A673 (cell line): ENCODE measurements at regions not wholly inside any gene's neighbourhood (a gene's known extent, or its start where the extent isn't known, plus 50 kb on each side); places are given as distances from the start of the nearest gene placed in this dataset.

Experiments
- BruUV-seq: library from RNA; stranded (reverse); fragments of 400-500 nt; replicated peaks from 2 replicates; lab custom pipeline; 2021; lab: Mats Ljungman, UMichigan
- CTCF ChIA-PET: fragments of 300-600 bp; sonication (Branson Sonifier 250); formaldehyde crosslinking; loops from one replicate; lab custom pipeline; 2022; ENCODE audit warnings: antibody characterized with exemption; lab: Charles Lee
- POLR2A ChIA-PET: fragments of 300-600 bp; sonication (Branson Sonifier 250); formaldehyde crosslinking; loops from one replicate; lab custom pipeline; 2022; ENCODE audit warnings: antibody characterized with exemption; ENCODE audit not compliant: low non-redundant PET; lab: Charles Lee
- DNase-seq: peaks from one replicate; pipeline ENCODE4 v3.0.0-alpha.2; 2015; ENCODE audit warnings: low spot score
- H3K27ac ChIP-seq: fragments of 200-600 bp; sonication (generic); 2 replicates; pipeline ENCODE4 v1.5.1; 2016; ENCODE audit warnings: mixed run types, low read depth, mild to moderate bottlenecking, mixed read lengths, antibody characterized with exemption, low read length; ENCODE audit not compliant: poor library complexity, severe bottlenecking
- H3K27me3 ChIP-seq: fragments of 200-600 bp; sonication (generic); replicated peaks from 2 replicates; pipeline ENCODE4 v1.6.1; 2017; ENCODE audit warnings: mixed run types, low read depth, mild to moderate bottlenecking, mixed read lengths, antibody characterized with exemption, low read length; ENCODE audit not compliant: insufficient read depth, poor library complexity
- H3K36me3 ChIP-seq: fragments of 200-600 bp; sonication (generic); 2 replicates; pipeline ENCODE4 v1.6.1; 2016; ENCODE audit warnings: mixed run types, mild to moderate bottlenecking, mixed read lengths, antibody characterized with exemption, low read length; ENCODE audit not compliant: insufficient read depth, poor library complexity, severe bottlenecking
- H3K4me1 ChIP-seq: fragments of 200-600 bp; sonication (generic); 2 replicates; pipeline ENCODE4 v1.6.1; 2017; ENCODE audit warnings: mixed run types, mild to moderate bottlenecking, mixed read lengths, antibody characterized with exemption, low read length; ENCODE audit not compliant: insufficient read depth, poor library complexity, severe bottlenecking
- H3K4me3 ChIP-seq: fragments of 200-600 bp; sonication (generic); 2 replicates; pipeline ENCODE4 v1.5.1; 2016; ENCODE audit warnings: low read depth, mixed run types, mild to moderate bottlenecking, mixed read lengths, low read length; ENCODE audit not compliant: poor library complexity, severe bottlenecking
- H3K9me3 ChIP-seq: fragments of 200-600 bp; sonication (generic); 2 replicates; pipeline ENCODE4 v1.6.1; 2016; ENCODE audit warnings: mixed run types, low read depth, mild to moderate bottlenecking, mixed read lengths, antibody characterized with exemption, low read length; ENCODE audit not compliant: poor library complexity, severe bottlenecking
- EZH2 ChIP-seq: fragments of 200-600 bp; sonication (generic); IDR thresholded peaks from 2 replicates; pipeline ENCODE4 v1.6.1; 2017; ENCODE audit warnings: borderline replicate concordance, low read depth, mild to moderate bottlenecking, mixed read lengths, antibody characterized with exemption, low read length; ENCODE audit not compliant: poor library complexity, severe bottlenecking
- intact Hi-C: fragments of 100-400 bp; cut with micrococcal nuclease; formaldehyde crosslinking; loops from one replicate; pipeline ENCODE4 v1.10.0; 2022; ENCODE audit not compliant: unreplicated experiment
- TF ChIP-seq, protein P1 (sequence below): fragments of 300-800, 200-600 bp; sonication (generic); conservative IDR thresholded peaks from 2 replicates; pipeline ENCODE4 v1.5.1; 2017; ENCODE audit warnings: low read depth, mild to moderate bottlenecking, antibody characterized with exemption, low read length, moderate library complexity, mixed read lengths

DNA sequence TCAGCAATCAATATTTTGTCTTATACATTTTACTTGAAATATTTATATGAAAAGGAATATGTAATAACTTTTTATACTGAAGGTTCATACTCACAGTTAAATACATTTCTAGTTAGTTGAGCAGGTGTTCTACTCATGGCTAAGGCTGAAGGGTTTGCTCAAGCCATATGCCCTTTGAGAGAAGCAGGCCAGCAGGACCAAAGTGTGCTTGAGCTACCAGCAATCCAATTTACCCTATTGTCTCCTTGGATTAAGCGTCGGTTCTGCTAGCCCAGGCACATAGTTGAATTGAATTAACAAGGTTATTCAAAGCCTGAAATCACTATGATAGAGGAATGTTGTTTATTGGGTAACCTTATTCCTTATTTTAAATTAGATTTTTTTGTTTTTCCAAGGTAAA is 151.5 kb upstream of the BACE2 start:
- BruUV-seq: no TSS peak
- no peak overlapping the region for H3K4me3 ChIP-seq
- CTCF ChIA-PET: no interaction called here
- DNase-seq: no peak
- peaks cover 10% of the 10 kb centered on the region for H3K9me3 ChIP-seq
- POLR2A ChIA-PET: no interaction called here
- intact Hi-C loops: no loop called here
- H3K27ac ChIP-seq: no peak overlapping the region
- TF ChIP-seq, protein P1, sequence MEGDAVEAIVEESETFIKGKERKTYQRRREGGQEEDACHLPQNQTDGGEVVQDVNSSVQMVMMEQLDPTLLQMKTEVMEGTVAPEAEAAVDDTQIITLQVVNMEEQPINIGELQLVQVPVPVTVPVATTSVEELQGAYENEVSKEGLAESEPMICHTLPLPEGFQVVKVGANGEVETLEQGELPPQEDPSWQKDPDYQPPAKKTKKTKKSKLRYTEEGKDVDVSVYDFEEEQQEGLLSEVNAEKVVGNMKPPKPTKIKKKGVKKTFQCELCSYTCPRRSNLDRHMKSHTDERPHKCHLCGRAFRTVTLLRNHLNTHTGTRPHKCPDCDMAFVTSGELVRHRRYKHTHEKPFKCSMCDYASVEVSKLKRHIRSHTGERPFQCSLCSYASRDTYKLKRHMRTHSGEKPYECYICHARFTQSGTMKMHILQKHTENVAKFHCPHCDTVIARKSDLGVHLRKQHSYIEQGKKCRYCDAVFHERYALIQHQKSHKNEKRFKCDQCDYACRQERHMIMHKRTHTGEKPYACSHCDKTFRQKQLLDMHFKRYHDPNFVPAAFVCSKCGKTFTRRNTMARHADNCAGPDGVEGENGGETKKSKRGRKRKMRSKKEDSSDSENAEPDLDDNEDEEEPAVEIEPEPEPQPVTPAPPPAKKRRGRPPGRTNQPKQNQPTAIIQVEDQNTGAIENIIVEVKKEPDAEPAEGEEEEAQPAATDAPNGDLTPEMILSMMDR: no peak
- TF ChIP-seq EZH2: no peak
- no peaks in the 10 kb centered on the region for H3K36me3 ChIP-seq
- H3K4me1 ChIP-seq: no peaks in the 10 kb centered on the region
- H3K27me3 ChIP-seq: no peaks in the 10 kb centered on the region

DNA sequence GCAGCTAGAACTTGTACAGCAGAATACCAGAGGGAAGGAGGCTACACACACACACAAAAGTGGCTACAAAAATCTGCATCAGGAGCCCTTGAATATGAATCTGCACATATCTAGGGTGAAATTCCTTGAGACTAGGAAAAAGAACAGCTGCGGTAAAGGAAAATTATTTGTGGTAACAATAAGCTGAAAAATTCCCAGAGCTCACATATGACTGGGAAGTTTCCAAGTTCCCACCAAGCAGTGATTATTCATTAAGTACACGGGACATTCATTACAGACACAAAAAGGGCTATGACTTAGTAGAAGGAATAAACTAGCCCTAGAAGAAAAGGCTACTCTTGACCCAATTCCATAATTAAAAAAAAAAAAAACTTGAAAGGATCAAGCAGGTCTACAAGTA is 149.5 kb upstream of the BACE2 start:
- Histone ChIP-seq H3K27ac (no peak overlapping the region), H3K9me3 (peaks cover 17% of the 10 kb centered on the region), H3K27me3 (no peaks in the 10 kb centered on the region), H3K4me3 (no peak overlapping the region), H3K36me3 (no peaks in the 10 kb centered on the region), H3K4me1 (no peaks in the 10 kb centered on the region)
- CTCF ChIA-PET: no interaction called here
- no peak for TF ChIP-seq EZH2
- TF ChIP-seq, protein P1: no peak
- DNase-seq: no peak
- POLR2A ChIA-PET: no interaction called here
- intact Hi-C loops: no loop called here
- no TSS peak for BruUV-seq

DNA sequence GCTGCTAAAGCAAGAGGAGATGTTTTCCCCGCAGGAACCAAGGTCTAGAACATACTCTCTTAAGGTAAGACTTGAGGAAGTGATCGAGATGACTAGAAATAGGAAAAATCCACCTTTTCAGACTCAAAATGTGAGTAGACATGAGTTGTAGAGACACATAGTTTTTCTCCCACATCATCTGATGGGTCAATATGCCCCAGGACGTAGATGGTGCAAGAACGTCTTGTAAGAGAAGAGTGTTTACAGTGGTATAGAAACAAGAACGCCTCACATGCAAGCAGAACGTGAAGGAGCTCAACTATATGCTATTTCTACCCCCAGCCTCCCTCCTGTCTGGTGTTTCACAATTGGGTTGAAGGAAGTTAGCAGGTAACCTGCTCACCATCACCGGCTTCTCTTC is 144.0 kb upstream of the BACE2 start:
- intact Hi-C loops: no loop called here
- DNase-seq: no peak
- H3K36me3 ChIP-seq: no peaks in the 10 kb centered on the region
- ChIA-PET CTCF (no interaction called here), POLR2A (no interaction called here)
- H3K27me3 ChIP-seq: no peaks in the 10 kb centered on the region
- peaks cover 16% of the 10 kb centered on the region for H3K9me3 ChIP-seq
- H3K4me1 ChIP-seq: no peaks in the 10 kb centered on the region
- no TSS peak for BruUV-seq
- H3K4me3 ChIP-seq: no peak overlapping the region
- no peak for TF ChIP-seq EZH2
- TF ChIP-seq, protein P1: no peak
- no peak overlapping the region for H3K27ac ChIP-seq
